ENCODE measurements at regions not wholly inside any gene's neighbourhood (a gene's known extent, or its start where the extent isn't known, plus 50 kb on each side); places are given as distances from the start of the nearest gene placed in this dataset.
A peak's percentile ranks its signal among the peaks of the same experiment; 100 is the strongest.

DNA sequence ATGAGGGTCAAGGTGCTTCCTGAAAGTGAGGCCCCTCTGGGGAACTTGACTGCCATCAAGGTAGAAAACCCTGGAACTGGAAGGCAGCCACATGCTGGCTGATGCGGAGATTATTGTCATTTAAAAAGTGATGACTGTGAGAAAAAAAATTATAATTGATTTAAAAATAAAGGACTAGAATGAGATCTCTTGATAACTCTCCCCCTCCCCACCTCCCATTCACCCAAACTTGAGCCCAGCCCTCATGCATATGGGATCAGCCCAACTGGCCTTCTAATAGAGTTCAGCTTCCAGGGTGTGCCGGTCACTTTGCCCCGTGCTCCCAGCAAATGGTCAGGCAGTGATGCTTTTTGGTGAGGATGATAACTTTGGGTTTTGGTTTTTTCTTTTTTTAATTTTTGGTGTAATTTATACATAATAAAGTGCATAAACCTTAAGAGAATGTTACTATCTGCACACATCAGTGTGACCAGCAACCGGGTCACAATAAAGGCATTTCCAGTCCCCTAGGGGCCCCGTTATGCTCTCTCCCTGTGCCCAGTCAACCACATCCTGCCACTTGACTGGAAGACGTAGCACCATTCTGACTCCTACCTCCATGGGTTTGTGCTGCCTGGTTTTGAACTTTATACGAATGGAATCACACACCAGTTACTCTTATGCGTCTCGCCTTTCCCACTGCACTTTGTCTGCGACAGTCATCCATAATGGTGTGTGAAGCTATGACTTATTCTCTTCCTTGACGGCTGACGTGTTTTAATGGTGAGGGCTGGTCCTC lies 187.9 kb downstream of the USP12 start:
- intact Hi-C loops (cut with DNase I) = loop anchor here (2.0 to 10.0 kb wide), 8 partner anchors 189 to 1151 kb away; partner anchors contain the start of genes GTF3A, LNX2, MTIF3 and PAN3
- TF ChIP-seq, protein P1, sequence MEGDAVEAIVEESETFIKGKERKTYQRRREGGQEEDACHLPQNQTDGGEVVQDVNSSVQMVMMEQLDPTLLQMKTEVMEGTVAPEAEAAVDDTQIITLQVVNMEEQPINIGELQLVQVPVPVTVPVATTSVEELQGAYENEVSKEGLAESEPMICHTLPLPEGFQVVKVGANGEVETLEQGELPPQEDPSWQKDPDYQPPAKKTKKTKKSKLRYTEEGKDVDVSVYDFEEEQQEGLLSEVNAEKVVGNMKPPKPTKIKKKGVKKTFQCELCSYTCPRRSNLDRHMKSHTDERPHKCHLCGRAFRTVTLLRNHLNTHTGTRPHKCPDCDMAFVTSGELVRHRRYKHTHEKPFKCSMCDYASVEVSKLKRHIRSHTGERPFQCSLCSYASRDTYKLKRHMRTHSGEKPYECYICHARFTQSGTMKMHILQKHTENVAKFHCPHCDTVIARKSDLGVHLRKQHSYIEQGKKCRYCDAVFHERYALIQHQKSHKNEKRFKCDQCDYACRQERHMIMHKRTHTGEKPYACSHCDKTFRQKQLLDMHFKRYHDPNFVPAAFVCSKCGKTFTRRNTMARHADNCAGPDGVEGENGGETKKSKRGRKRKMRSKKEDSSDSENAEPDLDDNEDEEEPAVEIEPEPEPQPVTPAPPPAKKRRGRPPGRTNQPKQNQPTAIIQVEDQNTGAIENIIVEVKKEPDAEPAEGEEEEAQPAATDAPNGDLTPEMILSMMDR (IDR thresholded peaks at IDR 0.05) = no peak
- no peak for DNase-seq (ENCODE audit: low spot score in 2 of 2)
- no peaks in the 10 kb centered on the region for H3K36me3 ChIP-seq
- no peaks in the 10 kb centered on the region for H3K27me3 ChIP-seq
- no peaks in the 10 kb centered on the region for H3K9me3 ChIP-seq
- peaks cover 5 to 19% of the 10 kb centered on the region in 2 donors for H3K4me1 ChIP-seq
- H3K27ac ChIP-seq = peak overlapping the region; percentile 69 to 87
- H3K4me3 ChIP-seq = peak overlapping the region in 1 of 2 donors; percentile 35

DNA sequence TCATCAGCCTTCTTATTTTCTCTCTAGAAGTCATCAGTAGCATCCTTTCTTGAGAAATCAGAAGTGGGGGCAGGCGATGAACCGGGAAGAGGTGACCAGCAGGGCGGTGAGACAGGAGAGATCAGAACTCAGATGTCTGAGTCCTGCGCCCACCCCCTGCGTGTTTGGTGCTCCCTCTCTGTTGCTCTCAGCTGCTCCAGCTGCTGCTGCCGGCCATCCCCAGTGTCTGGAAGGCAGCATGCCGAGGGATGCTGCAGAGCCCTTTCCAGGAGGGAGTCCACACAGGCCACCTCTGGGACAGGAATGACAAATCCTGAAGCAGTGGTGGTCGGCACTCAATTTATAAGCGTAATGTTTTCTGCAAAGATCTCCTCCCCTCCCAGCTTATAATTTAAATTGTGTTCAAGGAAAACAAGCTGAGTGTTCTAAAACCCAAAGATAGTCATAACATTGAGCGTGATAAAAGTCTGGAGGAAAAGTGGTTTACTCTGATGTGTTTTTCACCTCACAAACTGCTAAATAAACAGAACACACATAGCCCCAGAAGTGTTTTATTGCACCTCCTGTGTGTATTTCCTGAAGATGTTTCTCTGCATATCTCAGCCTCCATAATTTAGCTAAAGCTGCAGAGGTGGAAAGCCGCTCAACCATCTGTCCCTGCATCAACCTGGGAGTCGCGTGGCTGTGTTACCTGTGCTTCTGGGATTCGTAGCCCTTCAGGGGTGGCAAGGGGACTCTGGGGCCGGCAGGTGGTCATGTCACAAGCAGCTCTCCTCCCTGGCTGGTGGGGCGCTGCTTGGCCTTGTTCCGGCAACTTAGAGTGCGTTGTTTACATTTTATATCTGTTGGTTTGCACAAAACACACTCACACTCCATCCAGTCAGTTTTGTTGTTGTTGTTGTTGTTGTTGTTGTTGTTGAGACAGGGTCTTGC lies 191.2 kb downstream of the USP12 start:
- TF ChIP-seq, protein P1 (IDR thresholded peaks at IDR 0.05) = no peak
- H3K4me1 ChIP-seq = peaks cover 5 to 19% of the 10 kb centered on the region in 2 donors
- H3K27ac ChIP-seq = no peak overlapping the region
- no peaks in the 10 kb centered on the region for H3K36me3 ChIP-seq
- no peak for DNase-seq (ENCODE audit: low spot score in 2 of 2)
- no peaks in the 10 kb centered on the region for H3K27me3 ChIP-seq
- intact Hi-C loops (cut with DNase I) = loop anchor here (10.0 kb wide), 3 partner anchors 474 to 1154 kb away; partner anchors contain the start of genes MTIF3, PAN3 and URAD
- H3K4me3 ChIP-seq = no peak overlapping the region
- no peaks in the 10 kb centered on the region for H3K9me3 ChIP-seq

DNA sequence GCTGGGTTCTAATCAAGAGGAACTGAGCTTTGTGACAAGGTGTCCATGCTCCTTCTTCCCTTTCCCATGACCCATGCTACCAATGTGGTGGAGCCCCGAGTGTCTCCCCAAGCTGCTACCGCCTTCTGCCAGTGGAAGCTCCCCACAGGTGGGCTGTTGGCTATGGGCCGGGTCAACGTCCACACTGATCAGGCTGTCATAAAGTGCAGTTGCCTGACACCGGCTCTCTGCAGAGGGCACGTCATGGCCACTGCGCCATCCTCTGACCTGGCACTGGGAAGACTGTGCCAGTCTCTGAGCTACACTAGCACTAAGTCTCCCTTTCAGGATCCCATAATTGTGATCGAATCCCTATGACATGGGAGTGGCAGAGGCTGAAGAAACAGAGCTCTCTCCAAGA lies 192.3 kb downstream of the USP12 start:
- H3K4me3 ChIP-seq = no peak overlapping the region
- no peaks in the 10 kb centered on the region for H3K27me3 ChIP-seq
- no peaks in the 10 kb centered on the region for H3K9me3 ChIP-seq
- TF ChIP-seq, protein P1 (IDR thresholded peaks at IDR 0.05) = no peak
- no peak for DNase-seq (ENCODE audit: low spot score in 2 of 2)
- H3K4me1 ChIP-seq = peaks cover 1 to 13% of the 10 kb centered on the region in 2 donors
- no peak overlapping the region for H3K27ac ChIP-seq
- no peaks in the 10 kb centered on the region for H3K36me3 ChIP-seq
- intact Hi-C loops (cut with DNase I) = loop anchor here (5.0 kb wide), 1 partner anchor 1658 kb away; no protein-coding TSS in a partner anchor

DNA sequence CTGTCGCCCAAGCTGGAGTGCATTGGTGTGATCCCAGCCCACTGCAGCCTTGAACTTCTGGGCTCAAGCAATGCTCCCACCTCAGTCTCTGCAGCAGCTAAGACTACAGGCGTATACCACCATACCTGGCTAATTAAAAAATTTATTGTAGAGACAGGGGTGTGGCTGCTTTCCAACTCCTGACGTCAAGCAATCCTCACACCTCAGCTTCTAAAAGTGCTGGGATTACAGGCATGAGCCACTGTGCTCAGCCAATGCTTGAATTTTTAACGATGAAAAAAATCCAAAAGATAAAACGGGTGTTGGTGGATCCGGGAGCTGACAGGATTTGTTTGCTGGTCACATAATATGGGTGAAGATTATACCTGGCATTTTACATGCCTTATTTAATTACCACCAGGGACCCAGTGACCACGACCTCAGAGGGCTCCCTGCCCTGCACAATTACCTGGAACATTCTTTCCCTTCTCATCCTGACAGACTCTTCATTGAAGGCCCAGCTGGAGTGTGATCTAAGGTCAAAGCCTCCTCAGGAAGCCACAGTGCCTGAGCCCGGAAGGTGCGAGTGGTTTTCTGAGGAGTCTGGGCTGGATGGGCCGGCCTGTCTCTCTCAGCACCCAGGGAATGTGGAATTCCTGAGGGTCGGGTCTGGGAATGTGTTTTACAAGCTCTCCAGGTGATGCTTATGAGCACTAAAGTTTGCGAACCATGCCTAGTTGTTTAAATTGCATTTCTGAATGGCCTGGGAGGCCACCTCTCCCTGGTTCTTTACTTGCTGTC lies 193.3 kb downstream of the USP12 start:
- TF ChIP-seq, protein P1 (IDR thresholded peaks at IDR 0.05) = no peak
- Histone ChIP-seq H3K36me3 (no peaks in the 10 kb centered on the region), H3K9me3 (no peaks in the 10 kb centered on the region), H3K4me1 (peaks cover 0 to 3% of the 10 kb centered on the region in 2 donors), H3K4me3 (no peak overlapping the region), H3K27ac (no peak overlapping the region), H3K27me3 (no peaks in the 10 kb centered on the region)
- intact Hi-C loops (cut with DNase I) = loop anchor here (5.0 kb wide), 1 partner anchor 1659 kb away; no protein-coding TSS in a partner anchor
- no peak for DNase-seq (ENCODE audit: low spot score in 2 of 2)

DNA sequence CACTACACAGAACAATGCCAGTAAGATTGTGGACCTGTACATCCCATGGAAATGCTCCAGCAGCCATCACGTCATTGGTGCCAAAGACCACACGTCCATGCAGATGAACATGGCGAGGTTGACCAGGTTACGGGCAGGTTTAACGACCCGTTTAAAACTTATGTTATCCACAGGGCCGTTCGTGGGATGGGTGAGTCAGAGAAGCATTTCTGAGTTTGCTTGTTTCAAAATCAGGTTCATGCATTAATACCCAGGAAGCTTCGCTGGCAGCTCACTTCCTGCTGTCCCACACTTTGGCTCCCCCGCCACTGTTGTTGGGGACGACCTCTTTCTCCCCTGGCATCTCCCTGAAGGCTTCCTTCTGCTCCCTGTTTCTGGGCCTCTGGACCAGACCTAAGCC lies 194.1 kb downstream of the USP12 start:
- TF ChIP-seq, protein P1 (IDR thresholded peaks at IDR 0.05) = no peak
- no peak for DNase-seq (ENCODE audit: low spot score in 2 of 2)

More for the DNA sequence above, 194.1 kb downstream of the USP12 start:
- H3K4me1 ChIP-seq = peaks cover 0 to 2% of the 10 kb centered on the region in 2 donors
- H3K4me3 ChIP-seq = no peak overlapping the region
- intact Hi-C loops (cut with DNase I) = loop anchor here (5.0 kb wide), 1 partner anchor 1660 kb away; no protein-coding TSS in a partner anchor
- H3K27me3 ChIP-seq = no peaks in the 10 kb centered on the region
- H3K9me3 ChIP-seq = no peaks in the 10 kb centered on the region
- H3K36me3 ChIP-seq = no peaks in the 10 kb centered on the region
- H3K27ac ChIP-seq = no peak overlapping the region
